OCI-LY7 (cell line): ENCODE measurements at regions not wholly inside any gene's neighbourhood (a gene's known extent, or its start where the extent isn't known, plus 50 kb on each side); places are given as distances from the start of the nearest gene placed in this dataset.

Source experiments
- BruUV-seq: library from RNA; stranded (reverse); fragments of 400-500 nt; replicated peaks from 2 replicates; lab custom pipeline; 2021; lab: Mats Ljungman, UMichigan
- CTCF ChIA-PET: fragments of 300-600 bp; sonication (Branson Sonifier 250); formaldehyde crosslinking; loops from one replicate; lab custom pipeline; 2022; ENCODE audit warnings: antibody characterized with exemption; ENCODE audit not compliant: unreplicated experiment; lab: Charles Lee
- POLR2A ChIA-PET: fragments of 300-600 bp; sonication (Branson Sonifier 250); formaldehyde crosslinking; loops from one replicate; lab custom pipeline; 2022; ENCODE audit warnings: antibody characterized with exemption; lab: Charles Lee
- DNase-seq: peaks from one replicate; pipeline ENCODE4 v3.0.0-alpha.2; 2015; ENCODE audit warnings: low spot score
- H2AFZ ChIP-seq: fragments of 200-600 bp; sonication (generic), shearing (Covaris generic); 2 replicates; pipeline ENCODE4 v1.6.1; 2014; ENCODE audit warnings: mild to moderate bottlenecking, antibody characterized with exemption, low read length, moderate library complexity
- H3K27ac ChIP-seq: fragments of 200-600 bp; sonication (generic); 2 replicates; pipeline ENCODE4 v1.5.1; 2014; ENCODE audit warnings: mixed run types, low read depth, mild to moderate bottlenecking, moderate library complexity, low read length, inconsistent platforms; ENCODE audit not compliant: poor library complexity, severe bottlenecking
- H3K36me3 ChIP-seq: fragments of 200-600 bp; sonication (generic); 2 replicates; pipeline ENCODE4 v1.6.1; 2014; ENCODE audit warnings: mild to moderate bottlenecking, antibody characterized with exemption, low read length, moderate library complexity, mixed read lengths; ENCODE audit not compliant: insufficient read depth
- H3K4me1 ChIP-seq: fragments of 200-600 bp; sonication (generic); 2 replicates; pipeline ENCODE4 v1.5.1; 2014; ENCODE audit warnings: mild to moderate bottlenecking, low read length; ENCODE audit not compliant: insufficient read depth, poor library complexity, severe bottlenecking
- H3K4me2 ChIP-seq: fragments of 200-600 bp; sonication (generic); 2 replicates; pipeline ENCODE4 v1.6.1; 2014; ENCODE audit warnings: mild to moderate bottlenecking, low read length
- H3K4me3 ChIP-seq: fragments of 200-600 bp; sonication (generic); 2 replicates; pipeline ENCODE4 v1.5.1; 2014; ENCODE audit warnings: mild to moderate bottlenecking, low read depth, low read length; ENCODE audit not compliant: poor library complexity, severe bottlenecking
- H3K79me2 ChIP-seq: fragments of 200-600 bp; sonication (generic); 2 replicates; pipeline ENCODE4 v1.6.1; 2016; ENCODE audit warnings: low read depth, mild to moderate bottlenecking, low read length, moderate library complexity, mixed read lengths; ENCODE audit not compliant: insufficient read depth
- H3K9me2 ChIP-seq: fragments of 200-600 bp; sonication (generic); 2 replicates; pipeline ENCODE4 v1.6.1; 2016; ENCODE audit warnings: mild to moderate bottlenecking, low read length, mixed read lengths; ENCODE audit not compliant: insufficient read depth
- H3K9me3 ChIP-seq: fragments of 200-600 bp; sonication (generic); 2 replicates; pipeline ENCODE4 v1.6.1; 2014; ENCODE audit warnings: mild to moderate bottlenecking, mixed run types, low read length, mixed read lengths
- H4K20me1 ChIP-seq: fragments of 200-600 bp; sonication (generic); 2 replicates; pipeline ENCODE4 v1.6.1; 2014; ENCODE audit warnings: mild to moderate bottlenecking, antibody characterized with exemption, low read length, moderate library complexity, mixed read lengths; ENCODE audit not compliant: insufficient read depth
- CTCF ChIP-seq: fragments of 200-600 bp; sonication (generic); conservative IDR thresholded peaks from 2 replicates; pipeline ENCODE4 v1.5.1; 2014; ENCODE audit warnings: mild to moderate bottlenecking, antibody characterized with exemption, low read length, moderate library complexity, mixed read lengths
- EZH2phosphoT487 ChIP-seq: fragments of 200-600 bp; sonication (generic); IDR thresholded peaks from 2 replicates; pipeline ENCODE4 v1.6.1; 2018; ENCODE audit warnings: low read depth, borderline replicate concordance, mild to moderate bottlenecking, mixed run types, antibody characterized with exemption, low read length, moderate library complexity, mixed read lengths
- intact Hi-C: fragments of 100-400 bp; cut with micrococcal nuclease; formaldehyde crosslinking; loops from one replicate; pipeline ENCODE4 v1.10.0; 2022; ENCODE audit not compliant: unreplicated experiment

DNA sequence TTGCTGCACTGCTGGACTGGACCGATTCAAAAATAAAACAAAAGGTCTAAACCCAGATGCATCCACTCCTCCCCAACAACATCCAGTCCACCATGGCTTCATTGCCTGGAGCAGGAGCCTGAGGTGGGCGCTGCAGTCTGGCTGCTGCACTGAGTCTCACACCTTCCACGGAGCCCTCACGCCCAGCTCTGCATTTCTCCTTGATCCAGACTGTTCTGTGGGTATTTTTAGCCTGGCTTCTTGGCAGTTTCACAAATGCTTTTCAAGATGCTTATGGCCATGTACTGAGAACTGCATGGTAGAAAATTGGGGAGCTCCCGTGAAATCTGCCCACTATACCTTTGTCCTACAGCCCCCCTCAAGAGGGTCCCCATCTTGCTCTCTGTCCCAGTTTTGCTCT lies 53.3 kb upstream of the JAM3 start:
- H3K4me3 ChIP-seq, result no peak overlapping the region
- H3K27ac ChIP-seq, result no peak overlapping the region
- no peaks in the 10 kb centered on the region for H3K4me1 ChIP-seq
- no peak overlapping the region for H3K4me2 ChIP-seq
- no peaks in the 10 kb centered on the region for H3K9me2 ChIP-seq
- BruUV-seq, result no TSS peak
- H3K36me3 ChIP-seq, result no peaks in the 10 kb centered on the region
- CTCF ChIA-PET, result no interaction called here
- H2AFZ ChIP-seq, result no peak overlapping the region
- no peaks in the 10 kb centered on the region for H3K79me2 ChIP-seq
- H3K9me3 ChIP-seq, result no peaks in the 10 kb centered on the region
- intact Hi-C loops, result no loop called here
- no peaks in the 10 kb centered on the region for H4K20me1 ChIP-seq
- TF ChIP-seq CTCF, result no peak
- TF ChIP-seq EZH2phosphoT487, result no peak
- POLR2A ChIA-PET, result no interaction called here
- DNase-seq, result no peak

DNA sequence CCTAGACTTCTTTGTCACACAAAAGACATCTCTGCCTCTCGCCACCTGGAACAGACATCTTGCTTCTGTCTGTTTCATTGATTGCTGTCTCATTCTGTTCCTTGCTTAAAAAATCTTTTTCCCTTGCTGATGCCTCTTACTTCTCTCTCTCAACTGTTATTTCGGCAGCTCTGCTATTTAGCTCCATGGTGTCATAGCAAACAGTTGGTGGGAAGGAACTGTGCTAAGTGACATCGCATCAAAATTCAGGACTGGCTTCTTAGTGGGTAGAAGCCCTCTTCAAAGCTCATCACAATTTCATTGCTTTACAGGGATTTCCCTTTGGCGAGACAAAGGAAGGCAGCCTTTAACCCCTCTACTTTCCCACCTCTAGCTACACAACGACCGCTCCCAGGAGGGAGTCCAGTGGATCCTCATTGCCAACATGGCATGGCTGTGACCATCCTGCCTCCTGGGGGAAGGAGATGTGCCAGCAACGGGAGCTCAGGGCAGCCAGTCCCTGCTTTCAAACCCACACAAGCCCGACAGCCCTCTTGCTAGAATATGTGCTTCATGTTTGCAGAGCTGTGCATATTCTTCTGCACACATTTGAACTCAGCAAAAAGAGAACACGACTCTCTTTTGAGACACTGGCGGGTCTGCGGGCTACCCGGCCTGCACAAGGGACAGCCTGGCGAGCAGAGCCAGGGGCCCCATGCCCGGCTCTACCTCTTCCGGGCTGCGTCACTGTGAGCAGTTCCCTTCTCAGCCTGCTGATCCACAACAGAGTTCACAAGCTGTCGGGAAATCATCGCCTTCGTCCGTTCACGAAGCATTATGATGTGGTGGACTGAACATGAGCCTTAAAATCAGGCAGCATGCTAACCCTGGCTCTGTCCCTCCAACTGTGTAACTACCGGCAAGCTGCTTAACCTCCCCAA lies 51.1 kb upstream of the JAM3 start:
- H3K79me2 ChIP-seq, result no peaks in the 10 kb centered on the region
- CTCF ChIA-PET, result no interaction called here
- intact Hi-C loops, result no loop called here
- no peak overlapping the region for H3K4me2 ChIP-seq
- no peaks in the 10 kb centered on the region for H3K4me1 ChIP-seq
- no peak overlapping the region for H3K4me3 ChIP-seq
- no peaks in the 10 kb centered on the region for H3K9me2 ChIP-seq
- no peaks in the 10 kb centered on the region for H3K36me3 ChIP-seq
- DNase-seq, result no peak
- H3K27ac ChIP-seq, result no peak overlapping the region
- H4K20me1 ChIP-seq, result no peaks in the 10 kb centered on the region
- BruUV-seq, result no TSS peak
- H3K9me3 ChIP-seq, result no peaks in the 10 kb centered on the region
- no peak overlapping the region for H2AFZ ChIP-seq
- POLR2A ChIA-PET, result no interaction called here
- no peak for TF ChIP-seq EZH2phosphoT487
- TF ChIP-seq CTCF, result no peak
